NCI-H2107 treated with DMSO at 0.1 percent for 48 hours (cell line): ENCODE measurements at regions not wholly inside any gene's neighbourhood (a gene's known extent, or its start where the extent isn't known, plus 50 kb on each side); places are given as distances from the start of the nearest gene placed in this dataset.

ENCODE experiments used
- DNase-seq: peaks from one replicate; lab custom pipeline; 2025; ENCODE audit not compliant: unreplicated experiment; lab: John Stamatoyannopoulos, UW

- DNase-seq = no peak
These were observed 290.6 kb upstream of the GHITM start for GRCh38 chr10:83848677-83849076.

- no peak for DNase-seq
These were observed 290.2 kb upstream of the GHITM start for GRCh38 chr10:83849150-83849549.

- DNase-seq = no peak
These were observed 287.2 kb upstream of the GHITM start for GRCh38 chr10:83852146-83852545.

GRCh38 chr10:83862723-83863122 lies 276.6 kb upstream of the GHITM start:
- DNase-seq = no peak

- no peak for DNase-seq
These were observed 275.9 kb upstream of the GHITM start for GRCh38 chr10:83863283-83863966.

GRCh38 chr10:83869898-83870297 lies 269.4 kb upstream of the GHITM start:
- DNase-seq = no peak

- DNase-seq = peak; percentile 22
These were observed 267.9 kb upstream of the GHITM start for GRCh38 chr10:83871187-83872081.

- DNase-seq = no peak
These were observed 259.0 kb upstream of the GHITM start for GRCh38 chr10:83880252-83880791.

- no peak for DNase-seq
These were observed 257.6 kb upstream of the GHITM start for GRCh38 chr10:83881661-83882060.

GRCh38 chr10:83886871-83887270 lies 252.4 kb upstream of the GHITM start:
- peak; percentile 36 for DNase-seq

GRCh38 chr10:83892737-83893136 lies 246.6 kb upstream of the GHITM start:
- no peak for DNase-seq

GRCh38 chr10:83896219-83896618 lies 243.1 kb upstream of the GHITM start:
- DNase-seq = no peak

- DNase-seq = no peak
These were observed 241.7 kb upstream of the GHITM start for GRCh38 chr10:83897626-83898025.

- DNase-seq = no peak
These were observed 230.8 kb upstream of the GHITM start for GRCh38 chr10:83908506-83908905.

GRCh38 chr10:83909001-83909400 lies 230.3 kb upstream of the GHITM start:
- no peak for DNase-seq

GRCh38 chr10:83915801-83916200 lies 223.5 kb upstream of the GHITM start:
- no peak for DNase-seq

GRCh38 chr10:83917537-83918506 lies 221.5 kb upstream of the GHITM start:
- no peak for DNase-seq

- no peak for DNase-seq
These were observed 220.1 kb upstream of the GHITM start for GRCh38 chr10:83919187-83919586.

- no peak for DNase-seq
These were observed 217.1 kb upstream of the GHITM start for GRCh38 chr10:83921984-83922860.

- no peak for DNase-seq
These were observed 214.2 kb upstream of the GHITM start for GRCh38 chr10:83925133-83925532.
